Testis (tissue), 2 donors: ENCODE measurements at regions not wholly inside any gene's neighbourhood (a gene's known extent, or its start where the extent isn't known, plus 50 kb on each side); places are given as distances from the start of the nearest gene placed in this dataset.

Experiments used
- DNase-seq: peaks from one replicate; pipeline ENCODE4 v3.0.0-alpha.2; 2019
- H3K27ac ChIP-seq, 2 donors: fragments of 200-600 bp; sonication (generic); one replicate each; pipeline ENCODE4 v1.5.1; 2019
- H3K27me3 ChIP-seq: fragments of 200-600 bp; sonication (generic); one replicate; pipeline ENCODE4 v1.5.1; 2019
- H3K36me3 ChIP-seq: fragments of 200-600 bp; sonication (generic); one replicate; pipeline ENCODE4 v1.5.1; 2017; ENCODE audit warnings: low read depth; ENCODE audit errors: missing control alignments
- H3K4me1 ChIP-seq: fragments of 200-600 bp; sonication (generic); one replicate; pipeline ENCODE4 v1.5.1; 2019
- H3K4me3 ChIP-seq, 2 donors: fragments of 200-600 bp; sonication (generic); one replicate each; pipeline ENCODE4 v1.5.1; 2017 to 2019
- H3K9me3 ChIP-seq: fragments of 200-600 bp; sonication (generic); one replicate; pipeline ENCODE4 v1.5.1; 2017
- POLR2A ChIP-seq: fragments of 450-650 bp; IDR thresholded peaks from one replicate; pipeline ENCODE4 v1.6.1; 2017; ENCODE audit warnings: antibody characterized with exemption, mild to moderate bottlenecking, moderate library complexity
- WGBS, 2 donors: methylation state at CpG; one replicate each; pipeline ENCODE4 v1.1.5; 2018; 5-methylcytosine and 5-hydroxymethylcytosine counted together
- intact Hi-C: fragments of 100-400 bp; cut with DNase I; formaldehyde crosslinking; loops from one replicate; pipeline ENCODE4 v1.15.1; 2023; ENCODE audit warnings: low total_unique reads
- TF ChIP-seq, protein P1 (sequence below), 3 experiments: fragments of 450-650 bp in 2 of 3; fragments of 200-600 bp in 1 of 3; sonication (generic) in 1 of 3; IDR thresholded peaks; one replicate each; pipeline ENCODE4 v1.5.1; 2016 to 2019; ENCODE audit warnings: antibody characterized with exemption in 3 of 3, mild to moderate bottlenecking in 2 of 3, moderate library complexity in 1 of 3

DNA sequence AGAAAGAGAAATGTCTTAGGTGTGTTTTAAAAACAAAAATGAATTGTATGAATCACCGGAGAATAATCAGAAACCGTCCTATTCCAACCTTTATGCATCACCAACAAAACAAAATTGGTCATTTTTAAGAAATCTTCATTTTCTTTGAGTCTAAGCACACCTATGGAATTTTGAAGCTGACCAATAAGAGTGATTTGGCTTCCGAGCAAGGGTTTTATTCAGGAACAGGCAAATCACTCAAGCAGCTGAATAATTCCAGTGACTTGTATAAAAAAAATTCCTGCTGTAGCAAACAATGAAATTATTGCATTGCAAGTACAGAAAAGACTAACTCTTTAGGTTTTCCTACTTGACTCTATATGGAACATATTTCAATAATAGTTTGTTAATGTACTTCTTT lies 83.8 kb upstream of the FNDC3B start:
- intact Hi-C loops, result no loop called here
- 96 to 97% methylated on average over 3 of the region's 3 CpGs for WGBS, 2 donors
- no peak for DNase-seq
- no peaks in the 10 kb centered on the region for H3K36me3 ChIP-seq
- no peak overlapping the region for H3K4me3 ChIP-seq
- no peaks in the 10 kb centered on the region for H3K27me3 ChIP-seq
- TF ChIP-seq POLR2A, result no peak
- TF ChIP-seq, protein P1, sequence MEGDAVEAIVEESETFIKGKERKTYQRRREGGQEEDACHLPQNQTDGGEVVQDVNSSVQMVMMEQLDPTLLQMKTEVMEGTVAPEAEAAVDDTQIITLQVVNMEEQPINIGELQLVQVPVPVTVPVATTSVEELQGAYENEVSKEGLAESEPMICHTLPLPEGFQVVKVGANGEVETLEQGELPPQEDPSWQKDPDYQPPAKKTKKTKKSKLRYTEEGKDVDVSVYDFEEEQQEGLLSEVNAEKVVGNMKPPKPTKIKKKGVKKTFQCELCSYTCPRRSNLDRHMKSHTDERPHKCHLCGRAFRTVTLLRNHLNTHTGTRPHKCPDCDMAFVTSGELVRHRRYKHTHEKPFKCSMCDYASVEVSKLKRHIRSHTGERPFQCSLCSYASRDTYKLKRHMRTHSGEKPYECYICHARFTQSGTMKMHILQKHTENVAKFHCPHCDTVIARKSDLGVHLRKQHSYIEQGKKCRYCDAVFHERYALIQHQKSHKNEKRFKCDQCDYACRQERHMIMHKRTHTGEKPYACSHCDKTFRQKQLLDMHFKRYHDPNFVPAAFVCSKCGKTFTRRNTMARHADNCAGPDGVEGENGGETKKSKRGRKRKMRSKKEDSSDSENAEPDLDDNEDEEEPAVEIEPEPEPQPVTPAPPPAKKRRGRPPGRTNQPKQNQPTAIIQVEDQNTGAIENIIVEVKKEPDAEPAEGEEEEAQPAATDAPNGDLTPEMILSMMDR (IDR thresholded peaks at IDR 0.05), result no peak
- H3K4me1 ChIP-seq, result no peaks in the 10 kb centered on the region
- no peak overlapping the region for H3K27ac ChIP-seq
- no peaks in the 10 kb centered on the region for H3K9me3 ChIP-seq

DNA sequence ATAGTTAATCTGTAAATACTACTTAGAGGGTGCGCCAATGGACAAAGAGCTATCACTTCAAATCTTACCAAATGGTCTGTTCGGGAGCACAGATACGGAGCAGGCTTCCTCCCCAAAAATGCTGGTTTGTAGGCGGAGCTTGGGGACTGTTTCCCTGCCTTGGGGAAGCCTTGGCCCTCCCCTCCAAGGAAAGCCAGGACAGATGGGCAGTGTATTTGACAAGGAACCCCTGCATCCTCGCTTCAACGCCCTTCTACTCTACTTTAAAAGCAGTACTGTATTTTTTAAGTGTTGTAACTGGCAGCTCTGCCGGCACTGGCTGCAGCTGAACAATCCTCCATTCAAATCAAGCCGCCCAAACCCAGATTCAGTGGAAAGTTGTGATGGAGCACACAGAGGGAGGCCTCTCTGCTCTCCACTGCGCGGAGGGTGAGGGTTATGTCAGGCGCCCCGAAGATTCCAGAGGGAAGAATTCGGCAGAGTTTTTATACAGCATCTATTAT lies 83.1 kb upstream of the FNDC3B start:
- H3K27ac ChIP-seq, result no peak overlapping the region
- no peak for TF ChIP-seq POLR2A
- TF ChIP-seq, protein P1 (IDR thresholded peaks at IDR 0.05), result no peak
- H3K36me3 ChIP-seq, result no peaks in the 10 kb centered on the region
- DNase-seq, result no peak
- no peak overlapping the region for H3K4me3 ChIP-seq
- H3K27me3 ChIP-seq, result no peaks in the 10 kb centered on the region
- H3K4me1 ChIP-seq, result no peaks in the 10 kb centered on the region
- 87 to 94% methylated on average over 12 to 13 of the region's 13 CpGs for WGBS, 2 donors
- no peaks in the 10 kb centered on the region for H3K9me3 ChIP-seq
- intact Hi-C loops, result no loop called here

DNA sequence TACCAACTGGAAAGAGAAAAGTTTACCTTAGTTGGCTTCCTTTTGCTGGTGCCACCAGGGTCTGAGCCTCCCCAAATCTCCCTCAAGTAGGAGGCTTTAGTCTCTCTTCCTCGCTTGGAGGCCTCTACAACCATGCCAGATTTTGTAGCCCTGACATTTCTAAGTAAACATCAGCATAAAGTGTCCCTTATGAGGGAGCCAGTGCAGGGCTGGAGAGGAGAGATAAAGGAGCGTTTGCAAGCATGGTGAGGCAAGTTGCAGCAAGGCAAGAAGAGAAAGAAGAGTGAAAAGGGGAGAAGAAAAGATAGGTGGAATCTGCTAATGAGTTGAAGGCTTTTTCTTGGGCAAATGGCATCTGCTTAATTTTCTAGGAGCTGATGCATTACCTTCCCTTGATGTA lies 82.7 kb upstream of the FNDC3B start:
- intact Hi-C loops, result no loop called here

GRCh38 chr3:171959532-171960089 lies 79.8 kb upstream of the FNDC3B start:
- no peaks in the 10 kb centered on the region for H3K27me3 ChIP-seq
- no peak for DNase-seq
- no peak overlapping the region for H3K4me3 ChIP-seq
- H3K9me3 ChIP-seq, result no peaks in the 10 kb centered on the region
- intact Hi-C loops, result no loop called here
- TF ChIP-seq POLR2A, result no peak
- TF ChIP-seq, protein P1 (IDR thresholded peaks at IDR 0.05), result no peak
- no peaks in the 10 kb centered on the region for H3K4me1 ChIP-seq
- no peaks in the 10 kb centered on the region for H3K36me3 ChIP-seq
- 79 to 80% methylated on average over 10 of the region's 10 CpGs for WGBS, 2 donors
- no peak overlapping the region for H3K27ac ChIP-seq

More for the DNA sequence above, 82.7 kb upstream of the FNDC3B start:
- TF ChIP-seq, protein P1 (IDR thresholded peaks at IDR 0.05), result no peak
- TF ChIP-seq POLR2A, result no peak
- H3K4me1 ChIP-seq, result no peaks in the 10 kb centered on the region
- no peaks in the 10 kb centered on the region for H3K36me3 ChIP-seq
- no peaks in the 10 kb centered on the region for H3K27me3 ChIP-seq
- DNase-seq, result no peak
- whole genome bisulfite sequencing, 2 donors, result 76 to 83% methylated on average over 2 of the region's 2 CpGs
- no peaks in the 10 kb centered on the region for H3K9me3 ChIP-seq
- H3K27ac ChIP-seq, result no peak overlapping the region
- no peak overlapping the region for H3K4me3 ChIP-seq

DNA sequence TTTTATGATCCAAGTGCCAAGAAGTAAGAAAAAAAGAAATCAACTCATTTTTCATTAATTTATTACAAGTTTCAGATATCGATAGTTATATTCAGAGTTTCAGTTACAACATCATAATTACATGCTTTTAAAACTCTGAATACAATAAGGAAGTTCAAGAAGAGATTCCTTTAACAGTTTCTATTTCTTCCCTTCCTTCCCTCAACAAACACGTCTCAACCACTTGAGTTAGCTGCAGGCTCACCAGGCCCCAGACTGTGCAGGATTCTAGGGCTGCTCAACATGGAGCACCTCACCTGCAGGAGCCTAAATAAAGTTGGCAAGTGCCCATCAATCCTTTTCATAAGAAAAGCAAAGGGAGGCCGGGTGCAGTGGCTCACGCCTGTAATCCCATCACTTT lies 79.2 kb upstream of the FNDC3B start:
- no peaks in the 10 kb centered on the region for H3K36me3 ChIP-seq
- H3K9me3 ChIP-seq, result no peaks in the 10 kb centered on the region
- intact Hi-C loops, result no loop called here
- H3K4me3 ChIP-seq, result no peak overlapping the region
- 90 to 92% methylated on average over 4 of the region's 4 CpGs for WGBS, 2 donors
- no peak for DNase-seq
- no peaks in the 10 kb centered on the region for H3K27me3 ChIP-seq
- TF ChIP-seq, protein P1 (IDR thresholded peaks at IDR 0.05), result no peak
- no peak overlapping the region for H3K27ac ChIP-seq
- no peaks in the 10 kb centered on the region for H3K4me1 ChIP-seq
